HepG2 (cell line): ENCODE measurements at regions not wholly inside any gene's neighbourhood (a gene's known extent, or its start where the extent isn't known, plus 50 kb on each side); places are given as distances from the start of the nearest gene placed in this dataset.

ENCODE experiments used
- ATAC-seq: fragments of 200-7000 bp; cut with Tn5 transposase; 3 replicates; pipeline ENCODE4 v1.9.1; 2020; ENCODE audit warnings: mild to moderate bottlenecking, moderate library complexity
- BruUV-seq: library from RNA; stranded (reverse); fragments of 400-500 nt; replicated peaks from 2 replicates; lab custom pipeline; 2021; lab: Mats Ljungman, UMichigan
- CTCF ChIA-PET: fragments of 300-600 bp; formaldehyde crosslinking; extraction: SDS; loops from one replicate; lab custom pipeline; 2021; ENCODE audit warnings: low total read pairs, inconsistent platforms, low intra/inter-chr PET ratio; lab: Yijun Ruan, JAX
- POLR2A ChIA-PET: fragments of 350-600 bp; sonication (Branson Sonifier 250); formaldehyde crosslinking; loops from one replicate; lab custom pipeline; 2020; ENCODE audit warnings: antibody characterized with exemption, inconsistent platforms; lab: Yijun Ruan, JAX
- DNase-seq: peaks from one replicate; pipeline ENCODE4 v3.0.0-alpha.2; 2015; ENCODE audit warnings: low spot score
- FAIRE-seq: peaks from 3 replicates; lab custom pipeline; 2011; peaks lifted over from hg19 to GRCh38; lab: Jason Lieb, UNC
- H2AFZ ChIP-seq: one replicate; pipeline ENCODE4 v1.6.1; 2011; ENCODE audit warnings: low read length, inconsistent platforms
- H3K27ac ChIP-seq: fragments of 300-600 bp; 3 replicates; pipeline ENCODE4 v1.8.0; 2011; ENCODE audit warnings: mixed run types, mild to moderate bottlenecking, mixed read lengths, low read length, inconsistent platforms; ENCODE audit not compliant: insufficient read depth; ENCODE audit errors: extremely low read length
- H3K27me3 ChIP-seq, 2 experiments: fragments of 200-600 bp in 1 of 2; 2 replicates in 1 of 2; 3 replicates in 1 of 2; pipeline versions ENCODE4 v1.6.0 to v1.8.0; 2011; ENCODE audit warnings: low read length in 2 of 2, mild to moderate bottlenecking in 2 of 2, moderate library complexity in 2 of 2, inconsistent platforms in 1 of 2; ENCODE audit not compliant: insufficient read depth in 2 of 2, control insufficient read depth in 1 of 2
- H3K36me3 ChIP-seq, 2 experiments: fragments of 200-600 bp in 1 of 2; replicated peaks in 1 of 2; 2 replicates in 1 of 2; 3 replicates in 1 of 2; pipeline versions ENCODE4 v1.5.1 to v1.8.0; 2011; ENCODE audit warnings: low read length in 2 of 2, inconsistent platforms in 1 of 2; ENCODE audit not compliant: insufficient read depth in 2 of 2, control insufficient read depth in 1 of 2
- H3K4me1 ChIP-seq: 2 replicates; pipeline ENCODE4 v1.5.1; 2012; ENCODE audit warnings: low read length, inconsistent platforms; ENCODE audit not compliant: insufficient read depth
- H3K4me2 ChIP-seq: 2 replicates; pipeline ENCODE4 v1.6.0; 2011; ENCODE audit warnings: low read depth, low read length, inconsistent platforms
- H3K4me3 ChIP-seq, 3 experiments: fragments of 200-600 bp in 1 of 3; sonication (generic), shearing (Covaris generic) in 1 of 3; replicated peaks in 1 of 3; 2 replicates each; pipeline ENCODE4 v1.5.1; 2011 to 2016; ENCODE audit warnings: low read length in 3 of 3, inconsistent platforms in 2 of 3, low read depth in 2 of 3, mild to moderate bottlenecking in 2 of 3, control low read depth in 1 of 3, mixed read lengths in 1 of 3; ENCODE audit not compliant: insufficient read depth in 1 of 3
- H3K79me2 ChIP-seq: one replicate; pipeline ENCODE4 v1.6.1; 2011; ENCODE audit warnings: low read length, inconsistent platforms; ENCODE audit not compliant: insufficient read depth
- H3K9ac ChIP-seq: 2 replicates; pipeline ENCODE4 v1.6.0; 2011; ENCODE audit warnings: mild to moderate bottlenecking, low read depth, low read length, inconsistent platforms; ENCODE audit not compliant: insufficient read depth
- H3K9me3 ChIP-seq: 2 replicates; pipeline ENCODE4 v1.5.1; 2012; ENCODE audit warnings: mild to moderate bottlenecking, low read length
- H4K20me1 ChIP-seq: 2 replicates; pipeline ENCODE4 v1.6.0; 2011; ENCODE audit warnings: inconsistent platforms, mild to moderate bottlenecking, low read length, moderate library complexity; ENCODE audit not compliant: insufficient read depth
- CTCF ChIP-seq: sonication (generic); formaldehyde crosslinking; IDR thresholded peaks from 2 replicates; pipeline ENCODE4 v1.5.0; 2020; ENCODE audit warnings: mild to moderate bottlenecking, missing genetic modification reagents, moderate library complexity
- FOSL1 ChIP-seq: sonication (generic); formaldehyde crosslinking; IDR thresholded peaks from 2 replicates; pipeline ENCODE4 v1.9.0; 2021; ENCODE audit warnings: missing genetic modification reagents, borderline replicate concordance
- FOXK2 ChIP-seq: fragments of 450-650 bp; IDR thresholded peaks from 2 replicates; pipeline ENCODE4 v1.6.1; 2016
- HMG20B ChIP-seq: conservative IDR thresholded peaks from 2 replicates; pipeline ENCODE4 v1.6.1; 2016; ENCODE audit warnings: missing genetic modification reagents, missing compliant biosample characterization
- PAF1 ChIP-seq: IDR thresholded peaks from 2 replicates; pipeline ENCODE4 v1.6.1; 2016; ENCODE audit warnings: missing genetic modification reagents, missing compliant biosample characterization
- SKIL ChIP-seq: sonication (generic); formaldehyde crosslinking; IDR thresholded peaks from 2 replicates; pipeline ENCODE4 v1.8.0; 2022; ENCODE audit warnings: missing genetic modification reagents, mild to moderate bottlenecking, moderate library complexity, borderline replicate concordance
- SMARCE1 ChIP-seq: fragments of 450-650 bp; IDR thresholded peaks from 2 replicates; pipeline ENCODE4 v1.6.1; 2017; ENCODE audit warnings: borderline replicate concordance
- SOX5 ChIP-seq: IDR thresholded peaks from 2 replicates; pipeline ENCODE4 v1.6.1; 2016; ENCODE audit warnings: borderline replicate concordance
- SRSF1 ChIP-seq: fragments of 200-400 bp; formaldehyde crosslinking; optimal IDR thresholded peaks from 2 replicates; pipeline ENCODE3; 2017; ENCODE audit warnings: mild to moderate bottlenecking, low read depth, low read length, moderate library complexity
- TBX2 ChIP-seq: sonication (generic); formaldehyde crosslinking; IDR thresholded peaks from 2 replicates; pipeline ENCODE4 v1.5.0; 2020; ENCODE audit warnings: missing genetic modification reagents, mild to moderate bottlenecking, borderline replicate concordance
- TFE3 ChIP-seq: IDR thresholded peaks from 2 replicates; pipeline ENCODE4 v1.6.1; 2016
- ZEB1 ChIP-seq: IDR thresholded peaks from 2 replicates; pipeline ENCODE4 v1.6.1; 2012; ENCODE audit warnings: mild to moderate bottlenecking, low read depth, inconsistent platforms; ENCODE audit not compliant: insufficient replicate concordance
- ZMYM2 ChIP-seq: sonication (generic); formaldehyde crosslinking; IDR thresholded peaks from 2 replicates; pipeline ENCODE4 v1.8.0; 2022; ENCODE audit warnings: mild to moderate bottlenecking, missing genetic modification reagents
- ZNF607 ChIP-seq: sonication (generic); formaldehyde crosslinking; IDR thresholded peaks from 2 replicates; pipeline ENCODE4 v1.5.1; 2020; ENCODE audit warnings: missing genetic modification reagents, mild to moderate bottlenecking, borderline replicate concordance
- ZNF777 ChIP-seq: sonication (generic); formaldehyde crosslinking; IDR thresholded peaks from 2 replicates; pipeline ENCODE4 v1.4.0; 2020; ENCODE audit warnings: missing genetic modification reagents
- WGBS: methylation state at CpG from one replicate; pipeline ENCODE4 v1.1.6; 2017; ENCODE audit warnings: low lambda C conversion rate; 5-methylcytosine and 5-hydroxymethylcytosine counted together
- in situ Hi-C: cut with HindIII; loops from 2 replicates; pipeline ENCODE4 v1.10.0; 2017; ENCODE audit warnings: low pct_unique_long_range_greater_than_20kb; ENCODE audit not compliant: extremely low pct_ligation_motif_present
- intact Hi-C: fragments of 100-400 bp; cut with micrococcal nuclease; formaldehyde crosslinking; loops from one replicate; pipeline ENCODE4 v1.10.0; 2022; ENCODE audit not compliant: unreplicated experiment

GRCh38 chr2:107775791-107776190, 50.9 kb upstream of the RGPD4 start:
- Histone ChIP-seq H3K4me1 (no peaks in the 10 kb centered on the region), H2AFZ (no peak overlapping the region), H3K4me3 (no peak overlapping the region), H3K36me3 (no peaks in the 10 kb centered on the region), H3K27ac (no peak overlapping the region), H3K9me3 (no peaks in the 10 kb centered on the region), H3K4me2 (no peak overlapping the region), H4K20me1 (no peaks in the 10 kb centered on the region), H3K79me2 (no peaks in the 10 kb centered on the region), H3K27me3 (peaks cover 0 to 5% of the 10 kb centered on the region in 2 experiments; a peak in 1 of 5 replicates), H3K9ac (no peak overlapping the region)
- intact Hi-C loops (no loop called here), in situ Hi-C loops (loop anchor here (25.0 kb wide), 1 partner anchor 162 kb away; no protein-coding TSS in a partner anchor)
- TF ChIP-seq TFE3 (no peak), PAF1 (CRISPR knock-in tag) (no peak), FOSL1 (CRISPR knock-in tag) (no peak), ZMYM2 (CRISPR knock-in tag) (no peak), ZNF777 (CRISPR knock-in tag) (no peak), HMG20B (CRISPR knock-in tag) (no peak), SRSF1 (no peak), SOX5 (CRISPR knock-in tag) (no peak), SKIL (CRISPR knock-in tag) (no peak), CTCF (CRISPR knock-in tag) (no peak), ZNF607 (CRISPR knock-in tag) (no peak), SMARCE1 (no peak), FOXK2 (no peak), ZEB1 (no peak), TBX2 (no peak)
- no peak for FAIRE-seq
- ChIA-PET CTCF (no interaction called here), POLR2A (no interaction called here)
- no peak for ATAC-seq
- no peak for DNase-seq
- 6% methylated on average over 1 of the region's 1 CpG for WGBS
- no TSS peak for BruUV-seq
